ENCODE measurements at regions not wholly inside any gene's neighbourhood (a gene's known extent, or its start where the extent isn't known, plus 50 kb on each side); places are given as distances from the start of the nearest gene placed in this dataset.

DNA sequence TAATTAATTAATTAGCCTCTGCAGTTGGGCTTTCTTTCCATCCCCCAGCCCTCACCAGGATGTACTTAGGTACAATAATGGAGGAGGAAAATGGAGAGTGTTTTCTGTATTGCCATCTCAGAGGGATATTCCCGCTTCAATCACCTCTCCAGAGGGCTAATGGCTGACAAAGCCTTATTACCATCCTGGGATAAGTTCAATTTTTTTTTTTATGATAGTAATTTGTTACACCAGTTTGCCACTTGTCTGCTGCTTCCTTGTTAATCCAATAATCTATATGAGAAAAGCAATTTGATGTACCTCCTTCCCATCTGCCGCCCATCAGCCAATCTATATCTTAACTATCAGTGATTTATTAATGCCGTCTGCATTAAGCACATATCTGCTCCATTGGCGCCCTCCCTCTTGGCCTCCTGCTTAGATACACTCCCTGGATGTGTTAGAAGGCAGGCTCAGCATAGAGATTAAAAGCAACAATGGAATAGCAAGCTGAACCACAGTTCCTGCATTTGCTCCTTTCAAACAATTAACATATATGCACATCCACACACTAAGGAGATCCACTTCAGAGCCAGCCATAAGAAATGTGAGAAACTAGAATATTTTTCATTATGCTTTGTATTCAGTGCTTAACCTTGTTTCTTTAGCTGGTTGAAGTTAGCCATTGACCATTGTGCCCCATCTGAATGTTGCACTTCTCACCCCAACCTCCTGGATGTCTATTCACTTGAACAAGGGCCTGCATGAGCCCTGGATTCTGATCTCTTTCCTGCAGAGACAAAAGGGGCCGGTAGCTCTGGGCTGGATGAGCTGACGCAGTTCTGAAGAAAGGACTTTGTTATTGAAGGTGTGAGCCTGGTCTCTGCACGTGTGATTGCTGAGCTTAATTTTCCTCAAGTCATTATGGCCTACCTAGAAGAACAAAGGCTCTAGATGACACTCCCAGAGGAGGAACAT lies 237.3 kb upstream of the GAP43 start:
- Histone ChIP-seq H3K27me3 (ENCODE audit: insufficient read depth, low read length) (no peaks in the 10 kb centered on the region), H3K18ac (ENCODE audit: insufficient read length, low read depth, low read length) (no peak overlapping the region), H4K5ac (ENCODE audit: insufficient read length, low read depth, low read length) (no peak overlapping the region), H2BK15ac (ENCODE audit: low read depth, low read length) (no peak overlapping the region), H4K8ac (replicated peaks; ENCODE audit: insufficient read length, low read depth, low read length) (no peak overlapping the region), H3K27ac (ENCODE audit: insufficient read length, low read depth, low read length) (no peak overlapping the region), H2BK12ac (ENCODE audit: insufficient read length, low read depth, low read length) (no peak overlapping the region), H2BK120ac (ENCODE audit: low read depth, low read length, poor library complexity, severe bottlenecking) (no peak overlapping the region), H4K91ac (ENCODE audit: insufficient read length, low read depth, low read length) (no peak overlapping the region), H3T11ph (ENCODE audit: low read length) (no peak overlapping the region), H2AFZ (ENCODE audit: low read length) (no peak overlapping the region), H3K79me2 (ENCODE audit: insufficient read depth, low read length) (no peaks in the 10 kb centered on the region), H3K4ac (ENCODE audit: low read depth, low read length) (no peak overlapping the region), H3K9ac (ENCODE audit: extremely low read depth, insufficient read length, low read length) (no peak overlapping the region), H2BK5ac (ENCODE audit: insufficient read length, low read length) (no peak overlapping the region), H2AK5ac (ENCODE audit: insufficient read length, low read length) (no peak overlapping the region), H3K4me2 (ENCODE audit: insufficient read depth, insufficient read length, low read length) (no peak overlapping the region), H4K20me1 (ENCODE audit: control insufficient read depth, insufficient read depth, insufficient read length) (no peaks in the 10 kb centered on the region), H3K9me3 (ENCODE audit: control insufficient read depth, low read depth, low read length) (no peaks in the 10 kb centered on the region), H3K56ac (ENCODE audit: insufficient read length, low read depth, low read length) (no peak overlapping the region), H2BK20ac (ENCODE audit: low read depth, low read length, poor library complexity, severe bottlenecking) (no peak overlapping the region), H3K14ac (ENCODE audit: insufficient read depth, low read length) (no peak overlapping the region), H3K4me1 (ENCODE audit: insufficient read depth, low read length) (peaks cover 6% of the 10 kb centered on the region; the same call in 1 of the 2 replicates), H3K79me1 (ENCODE audit: insufficient read depth, low read depth, low read length, poor library complexity, severe bottlenecking) (no peaks in the 10 kb centered on the region), H3K23ac (ENCODE audit: insufficient read length, low read depth, low read length) (no peak overlapping the region), H3K23me2 (ENCODE audit: insufficient read length, low read depth, low read length, poor library complexity, severe bottlenecking) (no peaks in the 10 kb centered on the region)
- no CpG with 5 or more reads among the region's 7 CpGs for WGBS (ENCODE audit: extremely low coverage, insufficient read length, low lambda C conversion rate)
- Mint-ChIP-seq H3K27ac (0 out of 7 replicates have a peak overlapping the region, but pooled peaks of 1 of the 3 experiments have one; percentile 25), H3K4me3 (no peak overlapping the region), H3K4me1 (peaks cover 22 to 28% of the 10 kb centered on the region in 2 experiments), H3K9me3 (no peaks in the 10 kb centered on the region), H3K27me3 (ENCODE audit: low read depth) (no peaks in the 10 kb centered on the region), H3K36me3 (ENCODE audit: insufficient read depth in 1 of 3, low read depth in 3 of 3) (no peaks in the 10 kb centered on the region)
- DNase-seq = no peak
- TF ChIP-seq, protein P1, sequence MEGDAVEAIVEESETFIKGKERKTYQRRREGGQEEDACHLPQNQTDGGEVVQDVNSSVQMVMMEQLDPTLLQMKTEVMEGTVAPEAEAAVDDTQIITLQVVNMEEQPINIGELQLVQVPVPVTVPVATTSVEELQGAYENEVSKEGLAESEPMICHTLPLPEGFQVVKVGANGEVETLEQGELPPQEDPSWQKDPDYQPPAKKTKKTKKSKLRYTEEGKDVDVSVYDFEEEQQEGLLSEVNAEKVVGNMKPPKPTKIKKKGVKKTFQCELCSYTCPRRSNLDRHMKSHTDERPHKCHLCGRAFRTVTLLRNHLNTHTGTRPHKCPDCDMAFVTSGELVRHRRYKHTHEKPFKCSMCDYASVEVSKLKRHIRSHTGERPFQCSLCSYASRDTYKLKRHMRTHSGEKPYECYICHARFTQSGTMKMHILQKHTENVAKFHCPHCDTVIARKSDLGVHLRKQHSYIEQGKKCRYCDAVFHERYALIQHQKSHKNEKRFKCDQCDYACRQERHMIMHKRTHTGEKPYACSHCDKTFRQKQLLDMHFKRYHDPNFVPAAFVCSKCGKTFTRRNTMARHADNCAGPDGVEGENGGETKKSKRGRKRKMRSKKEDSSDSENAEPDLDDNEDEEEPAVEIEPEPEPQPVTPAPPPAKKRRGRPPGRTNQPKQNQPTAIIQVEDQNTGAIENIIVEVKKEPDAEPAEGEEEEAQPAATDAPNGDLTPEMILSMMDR (conservative IDR thresholded peaks at IDR 0.05) = no peak

All from H9 (cell line).